Activated T-helper 17 cell treated with anti-CD3 and anti-CD28 coated beads, Interleukin-2, amount 50 U/mL, for 72 hours (primary cell): ENCODE measurements at regions not wholly inside any gene's neighbourhood (a gene's known extent, or its start where the extent isn't known, plus 50 kb on each side); places are given as distances from the start of the nearest gene placed in this dataset.

Source experiments
- ATAC-seq: fragments of 150-1000 bp; cut with Tn5 transposase; replicated peaks from 2 replicates; pipeline ENCODE4 v1.10.0; 2021; ENCODE audit warnings: mild to moderate bottlenecking, moderate library complexity
- H3K27ac Mint-ChIP-seq: one replicate; pipeline ENCODE4 v1.8.0; 2022; ENCODE audit warnings: mixed read lengths
- H3K27me3 Mint-ChIP-seq: one replicate; pipeline ENCODE4 v1.8.0; 2022; ENCODE audit warnings: mixed read lengths
- H3K36me3 Mint-ChIP-seq: one replicate; pipeline ENCODE4 v1.8.0; 2022; ENCODE audit warnings: low read depth, mild to moderate bottlenecking, mixed read lengths
- H3K4me1 Mint-ChIP-seq: one replicate; pipeline ENCODE4 v1.8.0; 2022; ENCODE audit warnings: mixed read lengths
- H3K4me3 Mint-ChIP-seq: one replicate; pipeline ENCODE4 v1.8.0; 2022; ENCODE audit warnings: mild to moderate bottlenecking, mixed read lengths
- H3K9me3 Mint-ChIP-seq: one replicate; pipeline ENCODE4 v1.8.0; 2022; ENCODE audit warnings: mixed read lengths

GRCh38 chr6:40710626-40711330 lies 123.6 kb upstream of the LRFN2 start:
- H3K27me3 Mint-ChIP-seq: peaks cover 8% of the 10 kb centered on the region
- no peaks in the 10 kb centered on the region for H3K9me3 Mint-ChIP-seq
- ATAC-seq: no peak
- no peak overlapping the region for H3K27ac Mint-ChIP-seq
- no peak overlapping the region for H3K4me3 Mint-ChIP-seq
- no peaks in the 10 kb centered on the region for H3K4me1 Mint-ChIP-seq
- H3K36me3 Mint-ChIP-seq: no peaks in the 10 kb centered on the region

- H3K9me3 Mint-ChIP-seq: no peaks in the 10 kb centered on the region
- no peak overlapping the region for H3K4me3 Mint-ChIP-seq
- H3K27me3 Mint-ChIP-seq: peaks cover 16% of the 10 kb centered on the region
- no peak for ATAC-seq
- no peak overlapping the region for H3K27ac Mint-ChIP-seq
- no peaks in the 10 kb centered on the region for H3K4me1 Mint-ChIP-seq
- no peaks in the 10 kb centered on the region for H3K36me3 Mint-ChIP-seq
Measured at GRCh38 chr6:40708049-40708448, 120.9 kb upstream of the LRFN2 start.

- H3K27ac Mint-ChIP-seq: no peak overlapping the region
- H3K27me3 Mint-ChIP-seq: peaks cover 26% of the 10 kb centered on the region
- no peaks in the 10 kb centered on the region for H3K4me1 Mint-ChIP-seq
- no peak for ATAC-seq
- H3K4me3 Mint-ChIP-seq: no peak overlapping the region
- H3K9me3 Mint-ChIP-seq: no peaks in the 10 kb centered on the region
- H3K36me3 Mint-ChIP-seq: no peaks in the 10 kb centered on the region
Measured at GRCh38 chr6:40706178-40706577, 119.0 kb upstream of the LRFN2 start.

GRCh38 chr6:40705354-40705753 lies 118.2 kb upstream of the LRFN2 start:
- Mint-ChIP-seq H3K36me3 (no peaks in the 10 kb centered on the region), H3K27ac (no peak overlapping the region), H3K27me3 (peaks cover 26% of the 10 kb centered on the region), H3K4me1 (no peaks in the 10 kb centered on the region), H3K4me3 (no peak overlapping the region), H3K9me3 (no peaks in the 10 kb centered on the region)
- ATAC-seq: no peak

GRCh38 chr6:40701352-40702007 lies 114.3 kb upstream of the LRFN2 start:
- Mint-ChIP-seq H3K27ac (no peak overlapping the region), H3K4me3 (no peak overlapping the region), H3K36me3 (no peaks in the 10 kb centered on the region), H3K4me1 (no peaks in the 10 kb centered on the region), H3K9me3 (no peaks in the 10 kb centered on the region), H3K27me3 (peaks cover 35% of the 10 kb centered on the region)
- ATAC-seq: no peak

DNA sequence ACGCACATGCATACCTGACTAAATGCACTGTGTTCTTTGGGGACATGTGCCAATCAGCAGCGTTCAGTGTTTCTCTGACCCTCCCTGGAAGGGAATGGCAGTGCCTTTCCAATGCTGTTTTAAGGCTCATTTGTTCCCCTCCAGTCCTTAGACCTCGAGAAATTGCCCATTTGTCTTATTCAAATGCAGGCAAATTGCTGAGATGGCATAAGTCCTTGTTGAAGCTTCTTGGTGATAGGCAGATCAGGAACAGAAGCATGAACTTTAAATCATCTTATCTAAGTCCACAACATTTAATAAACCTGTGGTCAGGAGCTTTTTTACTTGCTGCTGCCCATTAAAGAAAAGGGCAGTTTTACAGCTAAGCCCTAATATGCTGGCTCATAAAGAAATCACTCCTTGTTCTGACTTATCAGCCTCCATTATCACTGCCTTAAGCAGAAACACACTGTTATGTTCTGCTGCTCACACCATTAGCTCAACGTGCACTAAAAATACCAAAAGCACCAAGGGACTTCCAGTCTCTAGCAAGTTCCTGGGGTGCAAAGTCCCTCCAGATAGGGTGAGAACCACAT lies 112.9 kb upstream of the LRFN2 start:
- Mint-ChIP-seq H3K36me3 (no peaks in the 10 kb centered on the region), H3K27ac (no peak overlapping the region), H3K27me3 (peaks cover 31% of the 10 kb centered on the region), H3K9me3 (no peaks in the 10 kb centered on the region), H3K4me3 (no peak overlapping the region), H3K4me1 (no peaks in the 10 kb centered on the region)
- ATAC-seq: no peak

DNA sequence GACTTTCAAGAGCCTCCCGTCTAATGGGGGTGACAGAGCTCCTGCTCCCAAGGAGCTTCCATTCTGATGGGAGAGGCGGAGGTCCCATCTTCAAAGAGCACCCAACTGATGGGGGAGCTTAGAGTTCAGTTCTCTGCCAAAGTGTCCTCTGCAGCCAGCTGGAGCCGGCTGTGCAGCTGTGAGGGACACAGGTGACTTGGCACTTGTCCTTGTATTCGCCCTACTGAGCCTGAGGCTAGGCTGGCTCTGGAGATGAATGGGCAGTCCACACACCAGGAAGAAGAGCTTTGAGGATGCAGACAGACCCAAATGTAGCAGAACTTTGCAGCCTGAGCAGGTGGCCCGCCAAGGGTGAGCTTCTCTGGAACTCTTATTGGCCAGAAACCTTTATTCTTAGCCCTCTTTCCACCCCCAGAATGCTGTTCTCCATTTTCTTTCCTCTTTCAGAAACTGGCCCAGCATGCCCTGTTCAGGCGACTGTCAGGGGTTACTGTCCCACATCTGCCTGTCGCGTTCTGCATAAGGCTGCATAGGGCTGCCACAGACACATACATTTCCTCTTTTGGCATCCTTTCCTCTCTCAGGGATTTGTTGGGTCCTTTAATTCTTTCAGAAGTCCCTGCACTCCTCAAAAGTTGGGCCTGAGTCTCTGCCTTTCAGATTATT lies 108.7 kb upstream of the LRFN2 start:
- peaks cover 17% of the 10 kb centered on the region for H3K27me3 Mint-ChIP-seq
- H3K9me3 Mint-ChIP-seq: no peaks in the 10 kb centered on the region
- ATAC-seq: no peak
- H3K27ac Mint-ChIP-seq: no peak overlapping the region
- no peak overlapping the region for H3K4me3 Mint-ChIP-seq
- H3K36me3 Mint-ChIP-seq: no peaks in the 10 kb centered on the region
- no peaks in the 10 kb centered on the region for H3K4me1 Mint-ChIP-seq

DNA sequence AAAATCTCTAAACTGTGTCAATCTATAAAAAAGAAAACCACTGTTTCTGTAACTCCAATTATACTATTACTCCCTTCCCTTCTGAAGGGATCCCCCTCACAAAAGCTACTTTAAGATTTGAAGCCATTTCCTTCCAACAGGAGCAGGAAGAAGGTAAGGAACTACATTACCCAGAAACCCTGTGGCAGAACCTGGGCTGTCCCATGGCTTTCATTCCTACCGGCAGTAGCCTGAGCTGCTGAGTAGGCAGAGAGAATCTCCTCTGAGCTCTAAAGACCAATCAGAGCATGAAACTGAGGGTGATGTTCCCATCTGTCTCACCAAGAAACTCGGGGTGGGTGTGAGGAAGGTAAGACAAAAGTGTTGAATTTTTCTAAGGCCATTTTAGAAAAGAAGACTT lies 108.0 kb upstream of the LRFN2 start:
- H3K36me3 Mint-ChIP-seq: no peaks in the 10 kb centered on the region
- peaks cover 17% of the 10 kb centered on the region for H3K27me3 Mint-ChIP-seq
- no peak for ATAC-seq
- H3K27ac Mint-ChIP-seq: no peak overlapping the region
- no peak overlapping the region for H3K4me3 Mint-ChIP-seq
- H3K4me1 Mint-ChIP-seq: no peaks in the 10 kb centered on the region
- H3K9me3 Mint-ChIP-seq: no peaks in the 10 kb centered on the region

GRCh38 chr6:40693768-40694167 lies 106.6 kb upstream of the LRFN2 start:
- Mint-ChIP-seq H3K4me1 (no peaks in the 10 kb centered on the region), H3K27ac (no peak overlapping the region), H3K4me3 (no peak overlapping the region), H3K9me3 (no peaks in the 10 kb centered on the region), H3K27me3 (peaks cover 16% of the 10 kb centered on the region), H3K36me3 (no peaks in the 10 kb centered on the region)
- no peak for ATAC-seq

DNA sequence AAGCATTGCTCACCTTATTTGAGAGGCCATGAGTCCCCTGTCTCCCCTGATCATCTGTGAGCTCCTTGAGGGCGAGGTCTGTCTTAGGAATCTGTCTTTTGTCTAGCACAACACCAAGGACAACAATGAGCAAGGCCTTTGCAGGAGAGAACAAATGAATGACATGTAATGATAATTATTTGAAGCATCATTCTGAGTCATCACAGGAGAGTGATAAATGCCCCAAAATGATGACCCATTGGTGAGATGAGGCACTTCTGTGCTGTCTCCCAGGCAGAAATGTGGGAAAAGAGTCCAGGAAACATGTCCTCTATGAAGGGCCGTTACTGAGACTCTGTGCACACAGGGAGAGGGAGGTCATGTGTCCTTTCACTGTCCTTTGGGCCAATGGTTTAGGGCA lies 105.2 kb upstream of the LRFN2 start:
- no peak for ATAC-seq
- peaks cover 15% of the 10 kb centered on the region for H3K27me3 Mint-ChIP-seq

DNA sequence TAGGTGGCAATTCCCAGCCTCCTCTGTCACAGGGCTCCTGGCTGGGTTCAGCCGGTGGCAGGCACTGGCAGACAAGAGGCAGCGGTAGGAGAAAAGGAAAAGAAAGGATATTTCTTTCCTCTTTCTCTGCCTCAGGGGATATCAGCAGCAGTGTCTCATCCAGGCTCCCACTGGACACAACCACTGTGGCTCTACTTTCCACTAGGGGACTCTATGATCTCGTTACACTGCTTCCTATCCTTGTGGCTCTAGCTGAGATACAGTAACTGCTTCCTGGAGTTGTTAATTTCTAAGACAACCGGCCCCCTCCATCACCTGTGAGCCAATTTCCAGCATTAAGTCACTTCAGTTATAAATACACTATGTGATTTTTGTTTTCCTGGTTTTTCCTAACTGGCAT lies 102.0 kb upstream of the LRFN2 start:
- H3K27me3 Mint-ChIP-seq: peaks cover 23% of the 10 kb centered on the region
- H3K36me3 Mint-ChIP-seq: no peaks in the 10 kb centered on the region
- no peak overlapping the region for H3K4me3 Mint-ChIP-seq
- H3K4me1 Mint-ChIP-seq: no peaks in the 10 kb centered on the region
- H3K27ac Mint-ChIP-seq: no peak overlapping the region
- H3K9me3 Mint-ChIP-seq: no peaks in the 10 kb centered on the region
- no peak for ATAC-seq

More for the DNA sequence above, 105.2 kb upstream of the LRFN2 start:
- H3K4me3 Mint-ChIP-seq: no peak overlapping the region
- no peaks in the 10 kb centered on the region for H3K36me3 Mint-ChIP-seq
- no peak overlapping the region for H3K27ac Mint-ChIP-seq
- no peaks in the 10 kb centered on the region for H3K9me3 Mint-ChIP-seq
- H3K4me1 Mint-ChIP-seq: no peaks in the 10 kb centered on the region

GRCh38 chr6:40688214-40688761 lies 101.1 kb upstream of the LRFN2 start:
- Mint-ChIP-seq H3K9me3 (no peaks in the 10 kb centered on the region), H3K4me1 (no peaks in the 10 kb centered on the region), H3K36me3 (no peaks in the 10 kb centered on the region), H3K27me3 (peaks cover 19% of the 10 kb centered on the region), H3K27ac (no peak overlapping the region), H3K4me3 (no peak overlapping the region)
- no peak for ATAC-seq

DNA sequence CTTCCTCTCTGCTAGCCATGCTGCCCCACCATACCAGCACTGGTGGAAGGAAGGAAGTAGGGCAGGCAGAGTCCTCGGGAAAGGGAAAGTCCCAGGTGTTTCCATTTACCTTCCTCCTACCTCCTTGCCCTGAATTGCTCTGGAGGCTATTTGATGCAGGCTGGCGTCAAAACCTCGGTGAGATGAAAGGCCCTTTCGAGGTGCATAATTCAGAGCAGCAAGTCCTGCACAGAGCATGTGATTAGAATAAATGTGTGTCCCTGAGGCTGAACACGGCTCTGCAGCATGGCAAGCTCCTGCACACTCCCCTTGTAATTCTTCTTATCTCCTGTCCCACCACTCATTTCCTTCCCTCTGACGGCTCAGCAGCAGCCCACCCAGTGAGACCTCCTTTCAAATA lies 98.7 kb upstream of the LRFN2 start:
- Mint-ChIP-seq H3K27ac (no peak overlapping the region), H3K27me3 (peaks cover 18% of the 10 kb centered on the region), H3K4me3 (no peak overlapping the region), H3K36me3 (no peaks in the 10 kb centered on the region), H3K9me3 (no peaks in the 10 kb centered on the region), H3K4me1 (no peaks in the 10 kb centered on the region)
- ATAC-seq: no peak

- ATAC-seq: no peak
- Mint-ChIP-seq H3K27ac (no peak overlapping the region), H3K4me3 (no peak overlapping the region), H3K9me3 (peaks cover 4% of the 10 kb centered on the region), H3K27me3 (peaks cover 12% of the 10 kb centered on the region), H3K36me3 (no peaks in the 10 kb centered on the region), H3K4me1 (no peaks in the 10 kb centered on the region)
Measured at GRCh38 chr6:40681622-40682021, 94.5 kb upstream of the LRFN2 start.

DNA sequence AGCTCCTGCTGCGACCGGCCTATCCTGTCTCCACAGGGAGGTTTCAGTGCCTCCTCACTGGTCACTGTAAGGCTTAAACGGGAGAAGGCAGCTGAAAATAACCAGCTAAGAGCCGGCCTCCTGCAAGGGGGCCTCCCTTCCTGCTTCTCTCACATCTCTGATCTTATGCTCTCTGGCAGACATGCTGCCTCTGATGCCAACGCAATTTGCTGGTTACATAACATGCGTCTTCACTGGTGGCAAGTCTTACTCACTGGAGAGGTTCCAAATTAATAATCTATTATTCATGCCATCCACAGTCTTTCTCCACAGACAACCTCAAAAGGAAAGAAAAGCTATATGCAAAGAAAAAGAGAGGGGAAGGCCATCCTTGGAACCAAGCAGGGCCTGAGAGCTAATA lies 91.8 kb upstream of the LRFN2 start:
- Mint-ChIP-seq H3K27ac (no peak overlapping the region), H3K9me3 (peaks cover 4% of the 10 kb centered on the region), H3K27me3 (peaks cover 15% of the 10 kb centered on the region), H3K4me3 (no peak overlapping the region), H3K4me1 (no peaks in the 10 kb centered on the region), H3K36me3 (no peaks in the 10 kb centered on the region)
- ATAC-seq: no peak
